22Rv1 (cell line): ENCODE measurements at regions not wholly inside any gene's neighbourhood (a gene's known extent, or its start where the extent isn't known, plus 50 kb on each side); places are given as distances from the start of the nearest gene placed in this dataset.

Source experiments
- CTCF ChIP-seq: fragments of 450-650 bp; IDR thresholded peaks from 2 replicates; pipeline ENCODE4 v1.5.1; 2017; ENCODE audit warnings: mild to moderate bottlenecking
- ZFX ChIP-seq: fragments of 450-650 bp; IDR thresholded peaks from 2 replicates; pipeline ENCODE4 v1.6.1; 2017; ENCODE audit warnings: antibody characterized with exemption, borderline replicate concordance

GRCh38 chr1:199945591-199945990 is 81.9 kb upstream of the NR5A2 start:
- no peak for TF ChIP-seq CTCF
- no peak for TF ChIP-seq ZFX
